ENCODE measurements at regions not wholly inside any gene's neighbourhood (a gene's known extent, or its start where the extent isn't known, plus 50 kb on each side); places are given as distances from the start of the nearest gene placed in this dataset.
"Not testable (repeated sequence)": the region's sequence is repeated elsewhere in the genome, so short reads cannot be mapped to it uniquely, and the experiment has no call there.

DNA sequence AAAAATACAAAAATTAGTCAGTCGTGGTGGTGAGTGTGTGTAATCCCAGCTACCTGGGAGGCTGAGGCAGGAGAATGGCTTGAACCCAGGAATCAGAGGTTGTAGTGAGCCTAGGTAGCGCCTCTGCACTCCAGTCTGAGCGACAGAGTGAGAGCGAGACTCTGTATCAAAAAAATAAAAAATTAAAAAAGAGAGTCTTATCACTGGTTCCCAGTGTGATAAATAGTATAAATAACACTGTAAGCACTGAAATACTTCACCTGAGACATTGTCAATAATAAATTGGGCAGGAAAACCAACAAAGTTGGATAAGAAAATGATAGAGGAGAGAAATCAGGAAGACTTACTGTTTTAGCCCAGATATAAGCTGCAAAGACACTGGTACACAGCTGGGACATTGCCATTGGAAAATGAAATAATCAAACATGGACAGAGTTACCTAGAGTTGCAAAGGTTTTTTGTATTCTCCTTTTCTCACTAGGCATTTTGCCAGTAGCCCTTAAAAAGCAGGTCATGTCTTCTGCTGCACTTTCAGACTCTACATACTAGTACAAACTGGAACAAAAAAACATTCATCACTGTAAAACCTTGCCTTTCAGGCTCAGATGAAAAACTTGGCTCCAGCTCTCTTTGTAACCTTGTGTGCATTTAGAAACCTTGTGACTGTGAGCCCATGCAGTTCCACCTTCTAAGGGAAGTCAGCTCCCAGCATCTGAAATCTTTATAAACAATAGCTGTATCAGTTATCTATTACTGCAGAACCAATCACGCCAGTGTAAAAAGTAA is 55.0 kb upstream of the PPP1R2C start:
- Histone ChIP-seq H3K9me3 (no peaks in the 10 kb centered on the region), H3K36me3 (ENCODE audit: insufficient read depth in 1 of 2, low read depth in 1 of 2) (no peaks in the 10 kb centered on the region), H3K27me3 (ENCODE audit: insufficient read depth in 3 of 3, low read length in 2 of 3) (no peaks in the 10 kb centered on the region), H3K4me1 (no peaks in the 10 kb centered on the region), H3K4me3 (no peak overlapping the region), H3K27ac (no peak overlapping the region)
- WGBS, 3 donors = 89 to 95% (median 89%) methylated on average over 5 of the region's 5 CpGs
- DNase-seq = no peak
- no peak for ATAC-seq
- intact Hi-C loops (cut with DNase I) = no loop called here
- no peak for TF ChIP-seq CTCF (IDR thresholded peaks at IDR 0.05)

DNA sequence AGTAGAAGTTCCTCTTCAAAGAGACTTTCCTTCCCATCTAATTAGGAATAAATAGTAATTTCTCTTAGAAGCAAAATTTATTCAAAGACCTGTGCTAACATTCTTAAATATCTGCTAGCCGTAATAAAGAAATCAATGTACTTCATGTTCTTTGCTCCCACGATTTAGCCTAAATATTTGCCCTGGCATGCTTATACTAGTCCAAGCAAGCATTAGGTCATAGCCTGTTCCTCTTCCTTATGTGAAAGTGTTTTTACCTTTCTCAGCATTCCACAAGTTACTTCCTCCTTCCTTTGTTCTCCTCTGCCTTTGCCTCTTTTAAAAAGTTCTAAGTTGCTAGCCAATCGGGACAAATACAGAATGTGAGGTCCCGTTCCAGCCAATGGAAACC is 55.6 kb upstream of the PPP1R2C start:
- H3K9me3 ChIP-seq; H3K36me3 ChIP-seq (ENCODE audit: insufficient read depth in 1 of 2, low read depth in 1 of 2); H3K4me3 ChIP-seq; DNase-seq; H3K27ac ChIP-seq; intact Hi-C loops (cut with DNase I); H3K27me3 ChIP-seq (ENCODE audit: insufficient read depth in 3 of 3, low read length in 2 of 3); ATAC-seq; H3K4me1 ChIP-seq: not testable (repeated sequence)
- 80 to 89% (median 88%) methylated on average over 3 to 4 of the region's 4 CpGs for WGBS, 3 donors

DNA sequence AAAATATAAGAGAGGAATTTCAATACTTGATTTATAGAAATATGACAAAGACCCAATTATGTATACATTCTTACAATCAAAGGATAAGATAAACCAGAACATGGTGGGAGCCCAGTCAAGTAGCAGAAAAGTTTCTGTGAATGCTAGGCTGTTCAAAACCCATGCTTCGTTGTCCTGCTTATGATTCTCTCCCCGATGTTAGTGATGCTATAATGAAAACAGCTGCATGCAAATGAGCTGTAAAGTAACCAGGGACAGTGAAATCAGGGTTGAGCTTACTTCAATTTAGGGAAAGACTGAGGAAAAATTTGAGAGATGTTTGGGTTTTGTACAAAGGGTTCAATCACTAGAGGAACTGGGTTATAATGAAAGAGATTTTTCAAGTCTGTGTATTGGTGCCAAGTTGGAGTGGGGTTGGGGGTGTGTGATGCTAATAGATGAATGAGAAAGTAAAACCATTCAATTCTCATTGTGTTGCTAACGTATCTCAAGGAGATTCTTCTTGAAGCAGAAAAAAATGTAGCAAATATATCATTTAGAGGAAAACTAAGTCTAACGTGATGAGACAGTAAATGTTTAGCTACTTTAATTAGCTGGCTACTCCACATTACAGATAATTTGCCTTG is 59.3 kb upstream of the PPP1R2C start:
- H3K27me3 ChIP-seq (ENCODE audit: insufficient read depth in 3 of 3, low read length in 2 of 3) = no peaks in the 10 kb centered on the region
- H3K36me3 ChIP-seq (ENCODE audit: insufficient read depth in 1 of 2, low read depth in 1 of 2) = no peaks in the 10 kb centered on the region
- intact Hi-C loops (cut with DNase I) = no loop called here
- H3K4me1 ChIP-seq = no peaks in the 10 kb centered on the region
- ATAC-seq = no peak
- no peak overlapping the region for H3K27ac ChIP-seq
- H3K4me3 ChIP-seq = no peak overlapping the region
- peaks cover 6% of the 10 kb centered on the region for H3K9me3 ChIP-seq
- no peak for DNase-seq
- TF ChIP-seq CTCF (IDR thresholded peaks at IDR 0.05) = no peak
- WGBS, 3 donors = 32 to 40% (median 33%) methylated on average over 4 of the region's 4 CpGs

DNA sequence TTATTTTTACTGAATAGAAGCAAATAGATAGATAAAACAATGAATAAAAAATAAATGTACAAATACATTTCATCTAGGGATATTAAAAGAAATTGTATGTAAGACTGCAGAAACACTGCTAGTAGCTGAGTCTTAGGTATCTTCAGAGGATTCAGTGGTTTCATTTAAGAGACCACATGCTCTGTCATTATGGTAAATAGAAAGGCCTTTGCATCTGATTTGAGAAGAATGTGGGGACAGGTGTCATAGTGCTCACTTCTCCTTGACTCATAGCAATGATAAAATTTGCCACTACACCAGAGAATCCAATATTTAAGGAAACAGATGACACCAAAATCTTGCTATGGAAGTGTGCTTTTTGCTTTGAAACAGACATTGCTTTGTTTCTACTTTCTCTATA is 59.8 kb upstream of the PPP1R2C start:
- H3K36me3 ChIP-seq (ENCODE audit: insufficient read depth in 1 of 2, low read depth in 1 of 2) = no peaks in the 10 kb centered on the region
- H3K27ac ChIP-seq = no peak overlapping the region
- intact Hi-C loops (cut with DNase I) = no loop called here
- H3K27me3 ChIP-seq (ENCODE audit: insufficient read depth in 3 of 3, low read length in 2 of 3) = no peaks in the 10 kb centered on the region
- H3K4me3 ChIP-seq = no peak overlapping the region
- peaks cover 6% of the 10 kb centered on the region for H3K9me3 ChIP-seq
- TF ChIP-seq CTCF (IDR thresholded peaks at IDR 0.05) = no peak
- ATAC-seq (no peak), DNase-seq (no peak)
- no peaks in the 10 kb centered on the region for H3K4me1 ChIP-seq

- no peak for TF ChIP-seq CTCF (IDR thresholded peaks at IDR 0.05)
- intact Hi-C loops (cut with DNase I) = no loop called here
- Histone ChIP-seq H3K27me3 (ENCODE audit: insufficient read depth in 3 of 3, low read length in 2 of 3) (no peaks in the 10 kb centered on the region), H3K27ac (no peak overlapping the region), H3K4me1 (no peaks in the 10 kb centered on the region), H3K9me3 (peaks cover 6% of the 10 kb centered on the region), H3K36me3 (ENCODE audit: insufficient read depth in 1 of 2, low read depth in 1 of 2) (no peaks in the 10 kb centered on the region), H3K4me3 (no peak overlapping the region)
- ATAC-seq (no peak), DNase-seq (no peak)
These were observed 61.7 kb upstream of the PPP1R2C start for GRCh38 chrX:42839632-42840031.
